Liver (tissue), 3 donors: ENCODE measurements at regions not wholly inside any gene's neighbourhood (a gene's known extent, or its start where the extent isn't known, plus 50 kb on each side); places are given as distances from the start of the nearest gene placed in this dataset.

Experiments used
- SP1 ChIP-seq: IDR thresholded peaks from 2 replicates; pipeline ENCODE4 v1.6.1; 2018; ENCODE audit warnings: antibody characterized with exemption, mild to moderate bottlenecking
- TAF1 ChIP-seq: conservative IDR thresholded peaks from 2 replicates; pipeline ENCODE4 v1.6.1; 2016; ENCODE audit warnings: antibody characterized with exemption, mild to moderate bottlenecking
- TF ChIP-seq, protein P1 (sequence below): fragments of 150-350 bp; IDR thresholded peaks from 2 replicates; pipeline ENCODE4 v1.5.1; 2017; ENCODE audit warnings: improper control_type of control experiment, low read depth, low read length; ENCODE audit not compliant: missing input control
- donor health status: healthy.
- donor health status: healthy.

DNA sequence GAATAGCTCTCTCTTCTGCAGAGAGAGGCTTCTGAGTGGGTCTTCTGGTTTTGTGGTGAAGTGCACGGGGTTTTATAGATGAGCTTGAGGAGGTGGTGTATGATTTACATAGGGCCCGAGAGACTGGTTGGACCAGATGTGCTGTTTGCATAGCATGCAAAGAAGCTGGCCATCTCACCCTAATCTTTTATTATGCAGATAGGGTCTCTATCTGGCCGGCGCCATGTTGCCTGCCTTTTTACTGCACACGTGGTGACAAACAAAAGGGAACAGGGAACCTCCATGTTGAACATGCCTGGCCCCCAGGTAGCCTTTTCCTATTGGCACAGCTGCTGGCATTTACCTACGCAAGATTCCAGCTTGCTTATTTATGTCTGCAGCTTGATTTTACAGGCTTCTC is 473.3 kb upstream of the FAM47C start:
- TF ChIP-seq, protein P1, sequence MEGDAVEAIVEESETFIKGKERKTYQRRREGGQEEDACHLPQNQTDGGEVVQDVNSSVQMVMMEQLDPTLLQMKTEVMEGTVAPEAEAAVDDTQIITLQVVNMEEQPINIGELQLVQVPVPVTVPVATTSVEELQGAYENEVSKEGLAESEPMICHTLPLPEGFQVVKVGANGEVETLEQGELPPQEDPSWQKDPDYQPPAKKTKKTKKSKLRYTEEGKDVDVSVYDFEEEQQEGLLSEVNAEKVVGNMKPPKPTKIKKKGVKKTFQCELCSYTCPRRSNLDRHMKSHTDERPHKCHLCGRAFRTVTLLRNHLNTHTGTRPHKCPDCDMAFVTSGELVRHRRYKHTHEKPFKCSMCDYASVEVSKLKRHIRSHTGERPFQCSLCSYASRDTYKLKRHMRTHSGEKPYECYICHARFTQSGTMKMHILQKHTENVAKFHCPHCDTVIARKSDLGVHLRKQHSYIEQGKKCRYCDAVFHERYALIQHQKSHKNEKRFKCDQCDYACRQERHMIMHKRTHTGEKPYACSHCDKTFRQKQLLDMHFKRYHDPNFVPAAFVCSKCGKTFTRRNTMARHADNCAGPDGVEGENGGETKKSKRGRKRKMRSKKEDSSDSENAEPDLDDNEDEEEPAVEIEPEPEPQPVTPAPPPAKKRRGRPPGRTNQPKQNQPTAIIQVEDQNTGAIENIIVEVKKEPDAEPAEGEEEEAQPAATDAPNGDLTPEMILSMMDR, result no peak
- TF ChIP-seq SP1 (no peak), TAF1 (no peak)
